ENCODE measurements at regions not wholly inside any gene's neighbourhood (a gene's known extent, or its start where the extent isn't known, plus 50 kb on each side); places are given as distances from the start of the nearest gene placed in this dataset.
"Not testable (repeated sequence)": the region's sequence is repeated elsewhere in the genome, so short reads cannot be mapped to it uniquely, and the experiment has no call there.

DNA sequence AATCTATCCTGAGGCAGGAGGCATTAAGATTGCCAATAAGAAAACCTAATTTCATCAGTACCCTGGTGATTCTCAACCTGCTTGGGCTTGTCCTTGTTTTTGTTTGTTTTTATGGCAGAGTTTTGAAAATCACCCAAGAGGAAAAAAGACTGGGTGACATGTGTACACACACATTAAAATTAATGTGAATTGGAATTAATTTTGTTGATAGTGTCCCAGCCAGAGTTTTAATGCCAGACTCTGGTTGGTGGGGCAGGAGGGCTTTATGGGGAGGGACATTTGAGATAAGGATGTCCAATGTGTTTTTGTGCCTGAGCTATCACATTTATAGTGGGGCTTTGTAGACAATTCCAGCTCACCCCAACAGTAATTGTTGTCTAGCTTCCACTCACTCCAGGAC, 184.6 kb downstream of the ID4 start:
- Histone ChIP-seq H3K9me2 (replicated peaks; ENCODE audit: insufficient read depth, low read length) (no peaks in the 10 kb centered on the region), H2AFZ (ENCODE audit: low read length) (no peak overlapping the region), H3K4me2 (ENCODE audit: low read depth, low read length, poor library complexity, severe bottlenecking) (no peak overlapping the region), H3K79me2 (ENCODE audit: low read length) (no peaks in the 10 kb centered on the region), H3K4me3 (ENCODE audit: low read length) (no peak overlapping the region), H4K20me1 (ENCODE audit: insufficient read depth, low read depth, low read length) (no peaks in the 10 kb centered on the region), H3K9me3 (ENCODE audit: low read length) (no peaks in the 10 kb centered on the region), H3K27me3 (ENCODE audit: low read length) (no peaks in the 10 kb centered on the region), H3K36me3 (ENCODE audit: insufficient read depth, low read length) (no peaks in the 10 kb centered on the region), H3K27ac (ENCODE audit: low read length) (no peak overlapping the region), H3K9ac (ENCODE audit: low read length) (no peak overlapping the region), H3K4me1 (ENCODE audit: low read length) (no peaks in the 10 kb centered on the region)
- DNase-seq, result no peak

DNA sequence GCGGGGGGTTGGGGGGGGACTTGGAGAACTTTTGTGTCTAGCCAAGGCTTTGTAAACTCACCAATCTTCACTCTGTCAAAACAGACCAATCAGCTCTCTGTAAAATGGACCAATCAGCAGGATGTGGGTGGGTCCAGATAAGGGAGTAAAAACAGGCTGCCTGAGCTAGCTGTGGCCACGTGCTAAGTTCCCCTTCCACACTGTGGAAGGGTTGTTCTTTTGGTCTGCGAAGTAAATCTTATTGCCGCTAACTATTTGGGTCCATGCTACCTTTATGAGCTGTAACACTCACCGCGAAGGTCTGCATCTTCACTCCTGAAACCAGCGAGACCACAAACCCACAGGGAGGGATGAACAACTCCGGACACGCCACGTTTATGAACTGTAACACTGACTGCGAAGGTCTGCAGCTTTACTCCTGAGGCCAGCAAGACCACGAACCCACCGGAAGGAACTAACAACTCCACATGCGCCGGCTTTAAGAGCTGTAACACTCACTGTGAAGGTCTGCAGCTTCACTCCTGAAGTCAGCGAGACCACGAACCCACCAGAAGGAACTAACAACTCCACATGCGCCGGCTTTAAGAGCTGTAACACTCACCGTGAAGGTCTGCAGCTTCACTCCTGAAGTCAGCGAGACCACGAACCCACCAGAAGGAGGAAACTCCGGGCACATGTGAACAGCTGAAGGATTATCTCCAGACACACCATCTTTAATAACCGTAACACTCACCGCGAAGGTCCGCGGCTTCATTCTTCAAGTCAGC, 186.6 kb downstream of the ID4 start:
- H3K79me2 ChIP-seq (ENCODE audit: low read length); H3K9me3 ChIP-seq (ENCODE audit: low read length); H3K9ac ChIP-seq (ENCODE audit: low read length); H3K27me3 ChIP-seq (ENCODE audit: low read length); H3K36me3 ChIP-seq (ENCODE audit: insufficient read depth, low read length); H3K4me2 ChIP-seq (ENCODE audit: low read depth, low read length, poor library complexity, severe bottlenecking); H3K9me2 ChIP-seq (replicated peaks; ENCODE audit: insufficient read depth, low read length); H3K27ac ChIP-seq (ENCODE audit: low read length); H3K4me3 ChIP-seq (ENCODE audit: low read length); DNase-seq; H4K20me1 ChIP-seq (ENCODE audit: insufficient read depth, low read depth, low read length); H2AFZ ChIP-seq (ENCODE audit: low read length); H3K4me1 ChIP-seq (ENCODE audit: low read length): not testable (repeated sequence)

DNA sequence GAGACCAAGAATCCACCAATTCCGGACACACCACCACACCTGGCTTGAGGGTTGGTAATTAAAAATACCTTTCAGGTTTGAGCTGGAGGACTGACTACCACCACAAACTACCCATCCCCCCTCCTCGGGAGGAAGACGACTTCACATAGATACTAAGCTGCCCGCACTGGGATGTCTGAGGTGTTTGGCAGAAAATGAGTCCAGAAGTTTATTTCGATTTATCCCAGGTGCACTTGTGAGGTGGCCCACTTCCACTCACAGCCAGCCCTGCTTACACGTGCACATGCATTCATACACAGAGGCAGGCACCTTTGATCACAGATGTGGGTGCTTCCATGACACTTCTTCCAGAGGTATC, 187.1 kb downstream of the ID4 start:
- Histone ChIP-seq H3K4me2 (ENCODE audit: low read depth, low read length, poor library complexity, severe bottlenecking) (no peak overlapping the region), H3K9me3 (ENCODE audit: low read length) (no peaks in the 10 kb centered on the region), H3K36me3 (ENCODE audit: insufficient read depth, low read length) (no peaks in the 10 kb centered on the region), H3K27ac (ENCODE audit: low read length) (no peak overlapping the region), H3K4me3 (ENCODE audit: low read length) (no peak overlapping the region), H3K9ac (ENCODE audit: low read length) (no peak overlapping the region), H2AFZ (ENCODE audit: low read length) (no peak overlapping the region), H3K4me1 (ENCODE audit: low read length) (no peaks in the 10 kb centered on the region), H3K79me2 (ENCODE audit: low read length) (no peaks in the 10 kb centered on the region), H4K20me1 (ENCODE audit: insufficient read depth, low read depth, low read length) (no peaks in the 10 kb centered on the region), H3K27me3 (ENCODE audit: low read length) (no peaks in the 10 kb centered on the region), H3K9me2 (replicated peaks; ENCODE audit: insufficient read depth, low read length) (no peaks in the 10 kb centered on the region)
- DNase-seq, result no peak

DNA sequence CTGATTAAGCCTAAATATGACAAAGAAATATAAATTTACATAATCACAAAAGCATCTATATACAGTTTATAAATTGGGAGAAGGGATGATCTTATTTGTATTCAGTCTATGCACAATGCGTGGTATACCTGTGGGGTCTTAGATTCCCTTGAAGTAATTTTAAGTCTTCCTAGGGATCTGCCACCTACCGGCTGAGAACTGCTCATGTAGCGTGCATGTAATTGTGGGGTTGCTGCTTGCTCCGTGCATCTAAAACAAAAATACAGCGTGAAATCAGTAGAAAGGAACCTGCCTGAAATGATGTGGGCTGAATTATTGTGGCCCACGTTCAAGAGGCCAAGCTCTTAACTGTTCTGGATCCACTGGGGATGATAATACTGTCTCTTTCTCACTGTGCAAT, 187.3 kb downstream of the MBOAT1 start:
- Histone ChIP-seq H3K27ac (ENCODE audit: low read length) (no peak overlapping the region), H3K9ac (ENCODE audit: low read length) (no peak overlapping the region), H3K9me3 (ENCODE audit: low read length) (no peaks in the 10 kb centered on the region), H3K4me2 (ENCODE audit: low read depth, low read length, poor library complexity, severe bottlenecking) (no peak overlapping the region), H4K20me1 (ENCODE audit: insufficient read depth, low read depth, low read length) (no peaks in the 10 kb centered on the region), H2AFZ (ENCODE audit: low read length) (no peak overlapping the region), H3K79me2 (ENCODE audit: low read length) (no peaks in the 10 kb centered on the region), H3K9me2 (replicated peaks; ENCODE audit: insufficient read depth, low read length) (no peaks in the 10 kb centered on the region), H3K4me3 (ENCODE audit: low read length) (no peak overlapping the region), H3K36me3 (ENCODE audit: insufficient read depth, low read length) (no peaks in the 10 kb centered on the region), H3K27me3 (ENCODE audit: low read length) (no peaks in the 10 kb centered on the region), H3K4me1 (ENCODE audit: low read length) (no peaks in the 10 kb centered on the region)
- DNase-seq, result no peak

DNA sequence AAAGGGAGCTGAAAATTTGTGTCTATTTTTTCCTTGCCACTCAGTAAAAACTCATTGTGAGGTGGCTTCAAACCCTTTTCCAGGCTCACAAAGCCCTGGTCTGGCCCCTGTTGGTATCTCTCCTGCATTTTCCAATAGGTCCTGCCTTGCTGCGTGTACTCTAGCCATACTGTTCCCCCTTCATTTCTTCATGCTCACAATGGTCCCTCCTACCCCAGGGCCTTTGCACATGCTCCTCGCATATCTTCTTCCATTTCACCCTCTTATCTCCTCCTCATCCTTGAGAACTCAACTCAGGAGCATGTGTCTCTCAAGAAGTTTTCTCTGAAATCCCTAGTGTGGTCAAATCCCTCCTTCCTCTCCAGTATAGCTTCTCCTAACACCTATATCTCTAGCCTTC, 186.6 kb downstream of the MBOAT1 start:
- Histone ChIP-seq H3K9me2 (replicated peaks; ENCODE audit: insufficient read depth, low read length) (no peaks in the 10 kb centered on the region), H3K27ac (ENCODE audit: low read length) (no peak overlapping the region), H3K9me3 (ENCODE audit: low read length) (no peaks in the 10 kb centered on the region), H3K36me3 (ENCODE audit: insufficient read depth, low read length) (no peaks in the 10 kb centered on the region), H3K79me2 (ENCODE audit: low read length) (no peaks in the 10 kb centered on the region), H3K4me3 (ENCODE audit: low read length) (no peak overlapping the region), H3K27me3 (ENCODE audit: low read length) (no peaks in the 10 kb centered on the region), H3K9ac (ENCODE audit: low read length) (no peak overlapping the region), H3K4me2 (ENCODE audit: low read depth, low read length, poor library complexity, severe bottlenecking) (no peak overlapping the region), H4K20me1 (ENCODE audit: insufficient read depth, low read depth, low read length) (no peaks in the 10 kb centered on the region), H3K4me1 (ENCODE audit: low read length) (no peaks in the 10 kb centered on the region), H2AFZ (ENCODE audit: low read length) (no peak overlapping the region)
- DNase-seq, result no peak

DNA sequence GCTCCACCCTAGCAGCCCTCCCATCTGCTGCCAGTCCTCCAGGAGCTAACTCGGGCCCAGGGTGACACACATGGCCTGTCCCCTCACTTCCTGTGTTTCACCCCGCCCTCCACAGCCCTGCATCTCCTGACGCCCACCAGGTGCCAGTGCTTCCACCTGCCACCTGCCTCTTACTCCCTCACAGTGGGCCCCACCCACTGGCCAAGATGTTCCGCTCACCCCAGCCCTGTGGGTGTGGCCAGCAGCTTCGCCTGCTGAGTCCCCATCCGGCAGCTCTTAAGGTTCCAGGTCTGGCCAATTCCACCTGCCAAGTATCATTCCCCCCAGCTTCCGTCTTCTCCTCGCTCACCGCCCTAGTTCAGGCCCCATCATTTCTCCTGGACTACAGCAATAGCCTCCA, 184.1 kb downstream of the MBOAT1 start:
- Histone ChIP-seq H3K4me1 (ENCODE audit: low read length) (no peaks in the 10 kb centered on the region), H3K9me3 (ENCODE audit: low read length) (no peaks in the 10 kb centered on the region), H3K27ac (ENCODE audit: low read length) (no peak overlapping the region), H3K36me3 (ENCODE audit: insufficient read depth, low read length) (no peaks in the 10 kb centered on the region), H3K79me2 (ENCODE audit: low read length) (no peaks in the 10 kb centered on the region), H3K4me3 (ENCODE audit: low read length) (no peak overlapping the region), H3K27me3 (ENCODE audit: low read length) (no peaks in the 10 kb centered on the region), H3K9ac (ENCODE audit: low read length) (no peak overlapping the region), H4K20me1 (ENCODE audit: insufficient read depth, low read depth, low read length) (no peaks in the 10 kb centered on the region), H3K4me2 (ENCODE audit: low read depth, low read length, poor library complexity, severe bottlenecking) (no peak overlapping the region), H3K9me2 (replicated peaks; ENCODE audit: insufficient read depth, low read length) (no peaks in the 10 kb centered on the region), H2AFZ (ENCODE audit: low read length) (no peak overlapping the region)
- no peak for DNase-seq

DNA sequence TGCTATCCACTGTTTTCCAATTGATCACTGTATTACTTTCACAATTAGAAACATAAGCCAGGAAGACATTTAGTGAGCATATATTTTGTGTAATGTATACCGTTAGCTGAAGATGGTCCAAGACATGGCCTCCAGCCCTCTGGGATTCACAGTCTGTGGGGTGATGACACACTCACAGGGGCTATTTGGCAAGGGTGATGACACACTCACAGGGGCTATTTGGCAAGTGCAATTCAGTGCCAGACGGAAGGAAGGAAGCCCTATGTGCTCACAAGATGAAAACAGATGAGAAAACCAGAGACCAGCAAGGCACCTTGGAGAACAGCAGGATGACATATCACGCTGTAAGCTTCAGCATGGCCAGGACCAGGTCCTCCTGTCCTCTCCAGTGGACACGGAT, 183.7 kb downstream of the MBOAT1 start:
- no peaks in the 10 kb centered on the region for H3K4me1 ChIP-seq (ENCODE audit: low read length)

DNA sequence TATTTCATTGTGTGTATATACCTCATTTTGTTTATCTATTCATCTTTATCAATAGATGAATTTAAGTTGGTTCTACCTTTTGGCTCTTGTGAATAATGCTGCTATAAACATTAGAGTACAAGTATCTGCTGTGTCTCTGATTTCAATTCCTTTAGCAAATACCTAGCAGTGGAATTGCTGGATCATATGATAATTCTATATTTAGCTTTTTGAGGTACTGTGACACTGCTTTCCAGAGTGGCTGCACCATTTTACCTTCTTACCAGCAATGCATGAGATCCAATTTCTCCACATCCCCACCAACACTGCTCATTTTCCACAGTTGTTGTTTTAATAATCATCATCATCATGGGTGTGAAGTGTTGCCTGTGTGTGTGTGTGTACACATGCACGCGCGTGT, 182.3 kb downstream of the MBOAT1 start:
- no peaks in the 10 kb centered on the region for H3K79me2 ChIP-seq (ENCODE audit: low read length)
- H3K9ac ChIP-seq (ENCODE audit: low read length), result no peak overlapping the region
- H3K9me2 ChIP-seq (replicated peaks; ENCODE audit: insufficient read depth, low read length), result no peaks in the 10 kb centered on the region
- no peak overlapping the region for H3K4me2 ChIP-seq (ENCODE audit: low read depth, low read length, poor library complexity, severe bottlenecking)
- H3K4me3 ChIP-seq (ENCODE audit: low read length), result no peak overlapping the region
- no peaks in the 10 kb centered on the region for H3K9me3 ChIP-seq (ENCODE audit: low read length)
- no peaks in the 10 kb centered on the region for H3K27me3 ChIP-seq (ENCODE audit: low read length)
- H3K27ac ChIP-seq (ENCODE audit: low read length), result no peak overlapping the region
- no peak for DNase-seq
- no peaks in the 10 kb centered on the region for H4K20me1 ChIP-seq (ENCODE audit: insufficient read depth, low read depth, low read length)
- H3K36me3 ChIP-seq (ENCODE audit: insufficient read depth, low read length), result no peaks in the 10 kb centered on the region
- no peaks in the 10 kb centered on the region for H3K4me1 ChIP-seq (ENCODE audit: low read length)
- H2AFZ ChIP-seq (ENCODE audit: low read length), result no peak overlapping the region

More for the DNA sequence above, 183.7 kb downstream of the MBOAT1 start:
- Histone ChIP-seq H3K27me3 (ENCODE audit: low read length) (no peaks in the 10 kb centered on the region), H3K9ac (ENCODE audit: low read length) (no peak overlapping the region), H3K9me3 (ENCODE audit: low read length) (no peaks in the 10 kb centered on the region), H4K20me1 (ENCODE audit: insufficient read depth, low read depth, low read length) (no peaks in the 10 kb centered on the region), H3K79me2 (ENCODE audit: low read length) (no peaks in the 10 kb centered on the region), H3K4me2 (ENCODE audit: low read depth, low read length, poor library complexity, severe bottlenecking) (no peak overlapping the region), H2AFZ (ENCODE audit: low read length) (no peak overlapping the region), H3K36me3 (ENCODE audit: insufficient read depth, low read length) (no peaks in the 10 kb centered on the region), H3K27ac (ENCODE audit: low read length) (no peak overlapping the region), H3K9me2 (replicated peaks; ENCODE audit: insufficient read depth, low read length) (no peaks in the 10 kb centered on the region), H3K4me3 (ENCODE audit: low read length) (no peak overlapping the region)
- DNase-seq, result no peak

DNA sequence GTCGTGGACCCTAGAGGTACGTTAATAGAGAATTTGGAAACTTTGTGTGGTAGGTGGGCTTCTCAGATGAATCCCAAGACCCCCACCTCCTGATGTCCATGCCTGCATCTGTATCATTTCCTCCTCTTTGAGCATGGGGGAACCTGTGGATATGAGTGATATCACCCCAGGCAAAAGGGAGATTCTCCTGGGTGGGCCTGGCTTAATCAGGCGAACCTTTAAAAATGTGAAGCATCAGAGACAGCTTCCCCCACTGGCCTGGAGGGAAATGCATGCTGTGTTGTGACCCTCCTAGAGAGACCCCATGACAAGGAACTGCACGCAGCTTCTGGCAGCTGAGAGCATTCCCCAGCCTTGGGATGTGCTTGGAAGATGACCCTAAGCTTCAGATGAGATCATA, 180.9 kb downstream of the MBOAT1 start:
- DNase-seq, result no peak
- Histone ChIP-seq H3K4me2 (ENCODE audit: low read depth, low read length, poor library complexity, severe bottlenecking) (no peak overlapping the region), H3K9ac (ENCODE audit: low read length) (no peak overlapping the region), H3K36me3 (ENCODE audit: insufficient read depth, low read length) (no peaks in the 10 kb centered on the region), H3K27me3 (ENCODE audit: low read length) (no peaks in the 10 kb centered on the region), H4K20me1 (ENCODE audit: insufficient read depth, low read depth, low read length) (no peaks in the 10 kb centered on the region), H3K4me1 (ENCODE audit: low read length) (no peaks in the 10 kb centered on the region), H3K27ac (ENCODE audit: low read length) (no peak overlapping the region), H3K9me2 (replicated peaks; ENCODE audit: insufficient read depth, low read length) (no peaks in the 10 kb centered on the region), H3K79me2 (ENCODE audit: low read length) (no peaks in the 10 kb centered on the region), H2AFZ (ENCODE audit: low read length) (no peak overlapping the region), H3K9me3 (ENCODE audit: low read length) (no peaks in the 10 kb centered on the region), H3K4me3 (ENCODE audit: low read length) (no peak overlapping the region)
